ENCODE measurements at regions not wholly inside any gene's neighbourhood (a gene's known extent, or its start where the extent isn't known, plus 50 kb on each side); places are given as distances from the start of the nearest gene placed in this dataset.
"Not testable (repeated sequence)": the region's sequence is repeated elsewhere in the genome, so short reads cannot be mapped to it uniquely, and the experiment has no call there.

DNA sequence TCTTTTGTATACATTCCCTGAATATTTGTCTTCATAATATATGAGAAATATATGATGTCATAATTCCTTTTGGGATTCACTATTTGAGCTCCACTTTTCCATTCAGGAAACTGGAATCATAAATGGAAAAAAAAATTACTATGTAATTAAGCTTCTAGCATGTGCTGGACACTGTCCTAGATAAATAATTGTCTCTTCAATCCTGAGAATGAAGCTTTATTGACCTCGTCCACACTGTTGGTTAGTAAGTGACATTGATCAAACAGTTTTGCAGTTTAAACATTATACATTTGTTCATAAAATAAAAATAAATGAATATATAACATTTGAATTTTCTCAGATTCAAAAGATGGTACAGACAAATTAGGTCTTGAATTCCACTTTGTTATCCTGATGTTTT lies 1691.2 kb downstream of the LRRC4C start:
- Histone ChIP-seq H3K9me3 (no peaks in the 10 kb centered on the region), H3K27me3 (no peaks in the 10 kb centered on the region), H3K4me3 (no peak overlapping the region), H3K27ac (no peak overlapping the region), H3K36me3 (no peaks in the 10 kb centered on the region), H3K4me1 (no peaks in the 10 kb centered on the region)
- intact Hi-C loops (cut with DNase I): no loop called here
- no peak for TF ChIP-seq CTCF (IDR thresholded peaks at IDR 0.05)
- ATAC-seq: no peak
- DNase-seq: no peak

- no peaks in the 10 kb centered on the region for H3K4me1 ChIP-seq
- intact Hi-C loops (cut with DNase I): no loop called here
- peaks cover 0 to 5% of the 10 kb centered on the region in 2 donors for H3K9me3 ChIP-seq
- ATAC-seq: no peak
- no peaks in the 10 kb centered on the region for H3K36me3 ChIP-seq
- H3K27me3 ChIP-seq: no peaks in the 10 kb centered on the region
- no peak for TF ChIP-seq CTCF (IDR thresholded peaks at IDR 0.05)
- DNase-seq: no peak
- H3K27ac ChIP-seq: no peak overlapping the region
- H3K4me3 ChIP-seq: no peak overlapping the region
Measured at GRCh38 chr11:39745401-39745800, 1714.1 kb downstream of the LRRC4C start.

DNA sequence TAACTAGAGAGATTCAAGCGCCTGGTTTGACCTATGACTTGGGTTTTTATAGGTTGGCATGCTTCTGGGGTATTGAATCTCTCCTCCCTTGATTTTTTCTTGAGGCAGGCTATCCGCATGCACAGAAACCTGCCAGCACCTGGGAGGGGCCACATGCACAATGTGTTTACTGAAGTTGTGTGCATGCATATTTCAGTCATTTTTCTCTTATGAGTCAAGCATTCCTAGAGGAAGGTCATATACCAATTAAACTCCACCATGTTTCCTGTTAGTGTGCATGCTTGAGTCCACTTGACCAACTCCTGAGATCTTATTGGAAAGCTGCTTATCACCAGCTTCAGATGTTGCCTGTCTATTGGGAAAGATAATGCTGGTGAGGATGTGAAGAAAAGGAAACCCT lies 1718.4 kb downstream of the LRRC4C start:
- Histone ChIP-seq H3K4me3 (no peak overlapping the region), H3K27me3 (no peaks in the 10 kb centered on the region), H3K27ac (no peak overlapping the region), H3K36me3 (no peaks in the 10 kb centered on the region), H3K9me3 (peaks cover 0 to 5% of the 10 kb centered on the region in 2 donors), H3K4me1 (no peaks in the 10 kb centered on the region)
- no peak for TF ChIP-seq CTCF (IDR thresholded peaks at IDR 0.05)
- DNase-seq (no peak), ATAC-seq (no peak)
- intact Hi-C loops (cut with DNase I): no loop called here

DNA sequence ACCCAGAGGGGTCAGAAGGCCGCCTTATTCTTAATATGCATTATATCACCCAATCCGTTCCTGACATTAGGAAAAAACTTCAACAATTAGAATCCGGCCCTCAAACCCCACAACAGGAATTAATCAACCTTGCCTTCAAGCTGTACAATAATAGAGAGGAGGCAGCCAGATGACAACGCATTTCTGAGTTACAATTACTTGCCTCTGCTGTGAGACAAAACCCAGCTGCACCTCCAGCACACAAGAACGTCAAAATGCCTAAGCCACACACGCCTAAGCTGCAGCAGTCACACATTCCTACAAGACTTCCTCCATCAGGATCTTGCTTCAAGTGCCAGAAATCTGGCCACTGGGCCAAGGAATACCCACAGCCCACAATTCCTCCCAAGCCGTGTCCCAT lies 1723.1 kb downstream of the LRRC4C start:
- H3K4me1 ChIP-seq; H3K27ac ChIP-seq; H3K36me3 ChIP-seq; H3K4me3 ChIP-seq; H3K9me3 ChIP-seq; H3K27me3 ChIP-seq; ATAC-seq; intact Hi-C loops (cut with DNase I): not testable (repeated sequence)
- DNase-seq: peak in 1 of 4 donors; percentile 1

GRCh38 chr11:39732001-39732400 lies 1727.5 kb downstream of the LRRC4C start:
- intact Hi-C loops (cut with DNase I): no loop called here
- DNase-seq: no peak
- TF ChIP-seq CTCF (IDR thresholded peaks at IDR 0.05): no peak
- Histone ChIP-seq H3K27ac (no peak overlapping the region), H3K9me3 (peaks cover 0 to 2% of the 10 kb centered on the region in 2 donors), H3K4me1 (no peaks in the 10 kb centered on the region), H3K4me3 (no peak overlapping the region), H3K27me3 (no peaks in the 10 kb centered on the region), H3K36me3 (no peaks in the 10 kb centered on the region)
- ATAC-seq: no peak

- no peaks in the 10 kb centered on the region for H3K36me3 ChIP-seq
- no peak overlapping the region for H3K4me3 ChIP-seq
- DNase-seq (no peak), ATAC-seq (no peak)
- H3K4me1 ChIP-seq: no peaks in the 10 kb centered on the region
- intact Hi-C loops (cut with DNase I): no loop called here
- peaks cover 0 to 2% of the 10 kb centered on the region in 2 donors for H3K9me3 ChIP-seq
- TF ChIP-seq CTCF (IDR thresholded peaks at IDR 0.05): no peak
- H3K27me3 ChIP-seq: no peaks in the 10 kb centered on the region
- H3K27ac ChIP-seq: no peak overlapping the region
Measured at GRCh38 chr11:39725081-39725480, 1734.4 kb downstream of the LRRC4C start.
